IPS DF 6.9 (cell line): ENCODE measurements at regions not wholly inside any gene's neighbourhood (a gene's known extent, or its start where the extent isn't known, plus 50 kb on each side); places are given as distances from the start of the nearest gene placed in this dataset.

Experiments used
- DNase-seq: peaks from one replicate; pipeline ENCODE4 v3.0.0-alpha.2; 2013; ENCODE audit warnings: low read depth, low spot score
- H3K27ac ChIP-seq: one replicate; pipeline ENCODE4 v1.5.1; 2013; ENCODE audit warnings: low read length, control low read depth
- H3K27me3 ChIP-seq: 2 replicates; pipeline ENCODE4 v1.6.1; 2013; ENCODE audit warnings: mild to moderate bottlenecking, low read length; ENCODE audit not compliant: control insufficient read depth, insufficient read depth
- H3K36me3 ChIP-seq: 2 replicates; pipeline ENCODE4 v1.6.1; 2013; ENCODE audit warnings: low read length; ENCODE audit not compliant: control insufficient read depth, insufficient read depth
- H3K4me1 ChIP-seq: 2 replicates; pipeline ENCODE4 v1.6.1; 2013; ENCODE audit warnings: low read length; ENCODE audit not compliant: control insufficient read depth, insufficient read depth
- H3K4me3 ChIP-seq: 2 replicates; pipeline ENCODE4 v1.5.1; 2013; ENCODE audit warnings: mild to moderate bottlenecking, low read length
- H3K9me3 ChIP-seq: 2 replicates; pipeline ENCODE4 v1.6.1; 2013; ENCODE audit warnings: low read length, inconsistent platforms; ENCODE audit not compliant: control insufficient read depth, insufficient read depth
- WGBS: extraction: QIAGEN DNeasy Blood & Tissue Kit; methylation state at CpG from one replicate; pipeline ENCODE4 v1.1.7; 2013; ENCODE audit warnings: mixed read lengths, missing lambda C conversion rate; ENCODE audit not compliant: insufficient read length, insufficient coverage; 5-methylcytosine and 5-hydroxymethylcytosine counted together

DNA sequence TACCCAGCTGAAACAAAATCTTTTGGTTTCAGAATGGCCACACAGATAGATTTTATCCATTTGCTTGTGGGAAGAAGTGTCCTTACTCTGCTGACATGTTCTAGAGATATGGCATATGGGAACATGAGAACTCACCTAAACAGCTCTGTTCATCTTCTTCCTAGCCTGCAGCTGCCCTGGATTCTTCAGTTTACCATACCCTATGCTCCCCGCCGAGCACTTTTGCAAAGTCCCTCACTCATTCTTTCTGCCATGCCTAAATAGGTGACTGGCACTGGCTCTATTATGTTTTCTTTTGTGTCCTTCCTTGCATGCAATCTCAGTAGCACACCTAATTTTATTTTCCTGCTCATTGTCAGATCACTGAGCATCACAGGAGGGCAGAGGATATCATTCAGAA is 293.7 kb upstream of the RSPO3 start:
- no peak for DNase-seq
- Histone ChIP-seq H3K9me3 (no peaks in the 10 kb centered on the region), H3K27ac (no peak overlapping the region), H3K27me3 (no peaks in the 10 kb centered on the region), H3K36me3 (no peaks in the 10 kb centered on the region), H3K4me1 (no peaks in the 10 kb centered on the region), H3K4me3 (no peak overlapping the region)
- no CpG with 5 or more reads among the region's 2 CpGs for WGBS

- no peak overlapping the region for H3K4me3 ChIP-seq
- H3K4me1 ChIP-seq: no peaks in the 10 kb centered on the region
- no peaks in the 10 kb centered on the region for H3K9me3 ChIP-seq
- no peaks in the 10 kb centered on the region for H3K36me3 ChIP-seq
- no peak overlapping the region for H3K27ac ChIP-seq
- WGBS: no CpG with 5 or more reads among the region's 1 CpG
- no peak for DNase-seq
- no peaks in the 10 kb centered on the region for H3K27me3 ChIP-seq
Measured at GRCh38 chr6:126826166-126826714, 292.2 kb upstream of the RSPO3 start.

- no peak for DNase-seq
- no peaks in the 10 kb centered on the region for H3K36me3 ChIP-seq
- no peak overlapping the region for H3K27ac ChIP-seq
- no peaks in the 10 kb centered on the region for H3K4me1 ChIP-seq
- WGBS: no CpG with 5 or more reads among the region's 5 CpGs
- no peaks in the 10 kb centered on the region for H3K9me3 ChIP-seq
- H3K4me3 ChIP-seq: no peak overlapping the region
- H3K27me3 ChIP-seq: no peaks in the 10 kb centered on the region
Measured at GRCh38 chr6:126831461-126831860, 287.0 kb upstream of the RSPO3 start.

DNA sequence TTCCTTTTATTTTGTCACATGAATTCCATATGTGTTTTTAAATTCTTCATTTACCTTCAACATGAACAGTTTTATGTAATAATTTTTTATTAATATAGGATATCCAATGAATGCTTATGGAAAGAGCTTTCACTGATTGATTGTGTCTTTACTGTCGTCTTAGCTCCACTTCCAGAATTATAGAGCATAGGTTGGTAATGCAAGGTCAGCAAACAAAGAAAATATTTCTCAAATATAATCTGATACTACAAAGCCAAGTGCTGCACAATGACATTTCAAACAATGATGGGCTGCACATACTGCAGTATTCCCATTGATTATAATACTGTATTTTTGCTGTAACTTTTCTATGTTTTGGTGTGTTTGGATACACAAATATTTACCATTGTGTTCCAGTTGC is 275.7 kb upstream of the RSPO3 start:
- no peaks in the 10 kb centered on the region for H3K9me3 ChIP-seq
- no CpG with 5 or more reads among the region's 1 CpG for WGBS
- no peak overlapping the region for H3K27ac ChIP-seq

DNA sequence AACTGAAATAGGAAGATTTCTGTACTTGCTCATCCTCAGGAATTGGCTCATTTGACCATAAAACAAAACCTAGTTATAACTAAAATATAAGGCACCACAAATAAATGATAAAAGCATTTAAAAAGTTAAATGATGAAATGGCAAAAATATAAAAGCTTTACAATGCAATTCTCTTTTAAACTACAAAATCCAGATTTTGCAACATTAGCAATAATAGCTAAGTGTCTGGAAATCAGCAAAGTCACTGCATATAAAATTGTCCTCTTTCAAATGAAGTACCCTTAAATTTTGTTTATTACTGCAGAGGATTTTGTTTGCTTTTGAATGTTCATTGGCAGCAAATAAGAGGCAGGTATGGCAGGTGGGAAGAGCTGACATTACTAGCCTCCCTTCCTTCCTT is 270.4 kb upstream of the RSPO3 start:
- no peaks in the 10 kb centered on the region for H3K4me1 ChIP-seq
- H3K27me3 ChIP-seq: no peaks in the 10 kb centered on the region
- H3K36me3 ChIP-seq: no peaks in the 10 kb centered on the region
- H3K4me3 ChIP-seq: no peak overlapping the region
- DNase-seq: no peak
- H3K27ac ChIP-seq: no peak overlapping the region
- no peaks in the 10 kb centered on the region for H3K9me3 ChIP-seq

More for the DNA sequence above, 275.7 kb upstream of the RSPO3 start:
- no peak for DNase-seq
- H3K27me3 ChIP-seq: no peaks in the 10 kb centered on the region
- H3K4me1 ChIP-seq: no peaks in the 10 kb centered on the region
- H3K36me3 ChIP-seq: no peaks in the 10 kb centered on the region
- no peak overlapping the region for H3K4me3 ChIP-seq

GRCh38 chr6:126867641-126868040 is 250.8 kb upstream of the RSPO3 start:
- Histone ChIP-seq H3K9me3 (no peaks in the 10 kb centered on the region), H3K4me1 (no peaks in the 10 kb centered on the region), H3K4me3 (no peak overlapping the region), H3K36me3 (no peaks in the 10 kb centered on the region), H3K27me3 (no peaks in the 10 kb centered on the region), H3K27ac (no peak overlapping the region)
- DNase-seq: no peak
- no CpG with 5 or more reads among the region's 3 CpGs for WGBS

- Histone ChIP-seq H3K27ac (no peak overlapping the region), H3K36me3 (no peaks in the 10 kb centered on the region), H3K27me3 (no peaks in the 10 kb centered on the region), H3K9me3 (no peaks in the 10 kb centered on the region), H3K4me1 (no peaks in the 10 kb centered on the region), H3K4me3 (no peak overlapping the region)
- no peak for DNase-seq
Measured at GRCh38 chr6:126873351-126873750, 245.1 kb upstream of the RSPO3 start.

- Histone ChIP-seq H3K27ac (no peak overlapping the region), H3K36me3 (no peaks in the 10 kb centered on the region), H3K27me3 (no peaks in the 10 kb centered on the region), H3K4me3 (no peak overlapping the region), H3K4me1 (no peaks in the 10 kb centered on the region), H3K9me3 (no peaks in the 10 kb centered on the region)
- DNase-seq: no peak
- no CpG with 5 or more reads among the region's 1 CpG for WGBS
Measured at GRCh38 chr6:126873791-126874190, 244.7 kb upstream of the RSPO3 start.

GRCh38 chr6:126876446-126876845 is 242.0 kb upstream of the RSPO3 start:
- no peak for DNase-seq
- no peaks in the 10 kb centered on the region for H3K36me3 ChIP-seq
- H3K4me1 ChIP-seq: no peaks in the 10 kb centered on the region
- no peak overlapping the region for H3K4me3 ChIP-seq
- H3K27ac ChIP-seq: no peak overlapping the region
- no peaks in the 10 kb centered on the region for H3K9me3 ChIP-seq
- no peaks in the 10 kb centered on the region for H3K27me3 ChIP-seq
- no CpG with 5 or more reads among the region's 1 CpG for WGBS

DNA sequence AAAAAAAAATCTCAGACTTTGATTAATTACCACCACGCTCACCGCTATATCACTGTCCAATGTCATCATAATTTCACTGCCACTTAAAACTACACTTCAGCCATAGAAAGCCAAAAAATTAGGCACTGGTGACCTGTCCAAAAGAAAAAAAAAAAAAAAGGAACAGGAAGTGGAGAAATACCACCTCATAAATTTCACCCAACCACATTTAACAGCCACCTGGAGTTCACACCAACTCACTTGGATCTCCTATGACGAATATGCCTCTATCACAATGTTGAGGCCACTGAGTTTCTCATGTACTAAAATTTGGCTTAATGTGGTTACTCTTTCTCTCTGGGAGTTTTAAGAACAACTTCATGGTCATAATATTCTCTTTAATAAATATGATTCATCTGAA is 237.5 kb upstream of the RSPO3 start:
- no peaks in the 10 kb centered on the region for H3K4me1 ChIP-seq
- WGBS: no CpG with 5 or more reads among the region's 3 CpGs
- H3K36me3 ChIP-seq: no peaks in the 10 kb centered on the region
- H3K9me3 ChIP-seq: no peaks in the 10 kb centered on the region
- DNase-seq: no peak
- no peak overlapping the region for H3K27ac ChIP-seq
- no peaks in the 10 kb centered on the region for H3K27me3 ChIP-seq
- no peak overlapping the region for H3K4me3 ChIP-seq

GRCh38 chr6:126886106-126886505 is 232.4 kb upstream of the RSPO3 start:
- H3K36me3 ChIP-seq: no peaks in the 10 kb centered on the region
- no CpG with 5 or more reads among the region's 1 CpG for WGBS
- H3K27me3 ChIP-seq: no peaks in the 10 kb centered on the region
- H3K9me3 ChIP-seq: no peaks in the 10 kb centered on the region
- no peaks in the 10 kb centered on the region for H3K4me1 ChIP-seq
- H3K27ac ChIP-seq: no peak overlapping the region
- no peak for DNase-seq
- no peak overlapping the region for H3K4me3 ChIP-seq
